Breast epithelium (tissue), 3 donors: ENCODE measurements at regions not wholly inside any gene's neighbourhood (a gene's known extent, or its start where the extent isn't known, plus 50 kb on each side); places are given as distances from the start of the nearest gene placed in this dataset.

Source experiments
- POLR2A ChIP-seq: fragments of 450-650 bp; IDR thresholded peaks from one replicate; pipeline ENCODE4 v1.6.1; 2016; ENCODE audit warnings: antibody characterized with exemption, mild to moderate bottlenecking, moderate library complexity
- POLR2AphosphoS5 ChIP-seq, 3 donors: sonication (generic); formaldehyde crosslinking; IDR thresholded peaks; one replicate each; pipeline ENCODE4 v1.6.1; 2017; ENCODE audit warnings: antibody characterized with exemption in 3 of 3
- TF ChIP-seq, protein P1 (sequence below), 3 donors: fragments of 450-650 bp; IDR thresholded peaks; one replicate each; pipeline ENCODE4 v1.5.1; 2016 to 2017; ENCODE audit warnings: antibody characterized with exemption in 3 of 3, mild to moderate bottlenecking in 3 of 3, moderate library complexity in 3 of 3

DNA sequence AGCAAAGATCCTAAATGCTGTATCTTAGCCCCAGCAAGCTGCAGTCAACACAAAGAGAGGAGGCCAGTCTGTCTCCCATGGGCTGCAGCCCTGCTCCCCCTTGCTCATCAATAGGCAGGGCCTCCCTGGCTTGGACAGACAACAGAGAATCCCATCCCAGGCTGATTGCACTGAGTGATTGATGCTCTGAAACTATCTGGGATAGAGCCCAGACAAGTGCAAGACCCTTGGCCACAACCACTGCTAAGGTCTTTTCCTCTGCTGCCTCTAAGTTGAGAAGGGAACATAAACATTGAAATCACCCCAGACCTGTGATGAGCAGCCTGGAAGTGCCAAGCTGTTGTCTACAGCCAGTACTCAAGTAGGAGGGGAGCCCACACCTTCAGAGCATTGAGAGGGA is 661.0 kb upstream of the CDH18 start:
- TF ChIP-seq POLR2A (no peak), POLR2AphosphoS5 (IDR thresholded peaks at IDR 0.05) (no peak)
- TF ChIP-seq, protein P1, sequence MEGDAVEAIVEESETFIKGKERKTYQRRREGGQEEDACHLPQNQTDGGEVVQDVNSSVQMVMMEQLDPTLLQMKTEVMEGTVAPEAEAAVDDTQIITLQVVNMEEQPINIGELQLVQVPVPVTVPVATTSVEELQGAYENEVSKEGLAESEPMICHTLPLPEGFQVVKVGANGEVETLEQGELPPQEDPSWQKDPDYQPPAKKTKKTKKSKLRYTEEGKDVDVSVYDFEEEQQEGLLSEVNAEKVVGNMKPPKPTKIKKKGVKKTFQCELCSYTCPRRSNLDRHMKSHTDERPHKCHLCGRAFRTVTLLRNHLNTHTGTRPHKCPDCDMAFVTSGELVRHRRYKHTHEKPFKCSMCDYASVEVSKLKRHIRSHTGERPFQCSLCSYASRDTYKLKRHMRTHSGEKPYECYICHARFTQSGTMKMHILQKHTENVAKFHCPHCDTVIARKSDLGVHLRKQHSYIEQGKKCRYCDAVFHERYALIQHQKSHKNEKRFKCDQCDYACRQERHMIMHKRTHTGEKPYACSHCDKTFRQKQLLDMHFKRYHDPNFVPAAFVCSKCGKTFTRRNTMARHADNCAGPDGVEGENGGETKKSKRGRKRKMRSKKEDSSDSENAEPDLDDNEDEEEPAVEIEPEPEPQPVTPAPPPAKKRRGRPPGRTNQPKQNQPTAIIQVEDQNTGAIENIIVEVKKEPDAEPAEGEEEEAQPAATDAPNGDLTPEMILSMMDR (IDR thresholded peaks at IDR 0.05) = no peak
